GM12878 (cell line): ENCODE measurements at regions not wholly inside any gene's neighbourhood (a gene's known extent, or its start where the extent isn't known, plus 50 kb on each side); places are given as distances from the start of the nearest gene placed in this dataset.

ENCODE experiments used
- BHLHE40 ChIP-seq, 2 experiments: fragments of 450-650 bp in 1 of 2; IDR thresholded peaks; 2 replicates each; pipeline ENCODE4 v1.6.1; 2011 to 2017; ENCODE audit warnings: low read depth in 2 of 2, borderline replicate concordance in 1 of 2, improper control_type of control experiment in 1 of 2, low read length in 1 of 2, mild to moderate bottlenecking in 1 of 2
- CHD1 ChIP-seq: IDR thresholded peaks from 2 replicates; pipeline ENCODE4 v1.6.1; 2012; ENCODE audit warnings: low read depth, low read length, improper control_type of control experiment
- HDAC2 ChIP-seq: fragments of 200-600 bp; sonication (generic); IDR thresholded peaks from 2 replicates; pipeline ENCODE4 v1.6.1; 2017
- JUNB ChIP-seq: IDR thresholded peaks from 2 replicates; pipeline ENCODE4 v1.6.1; 2016; ENCODE audit warnings: antibody characterized with exemption, mild to moderate bottlenecking
- LARP7 ChIP-seq: fragments of 450-650 bp; IDR thresholded peaks from 2 replicates; pipeline ENCODE4 v1.6.1; 2017; ENCODE audit warnings: mild to moderate bottlenecking
- MTA2 ChIP-seq: fragments of 450-650 bp; IDR thresholded peaks from 2 replicates; pipeline ENCODE4 v1.6.1; 2016; ENCODE audit warnings: low read depth, mild to moderate bottlenecking, moderate library complexity
- SMARCA5 ChIP-seq: fragments of 450-650 bp; IDR thresholded peaks from 2 replicates; pipeline ENCODE4 v1.6.1; 2017; ENCODE audit warnings: mild to moderate bottlenecking
- SRF ChIP-seq, 2 experiments: IDR thresholded peaks; 2 replicates each; pipeline ENCODE4 v1.6.1; 2011; ENCODE audit warnings: low read depth in 2 of 2, low read length in 2 of 2, mild to moderate bottlenecking in 1 of 2, moderate library complexity in 1 of 2
- TF ChIP-seq, protein P1 (sequence below): fragments of 450-650 bp; IDR thresholded peaks from 2 replicates; pipeline ENCODE4 v1.6.1; 2017; ENCODE audit warnings: mild to moderate bottlenecking, moderate library complexity
- TF ChIP-seq, protein P2 (sequence below): fragments of 450-650 bp; IDR thresholded peaks from 2 replicates; pipeline ENCODE4 v1.6.1; 2017; ENCODE audit warnings: low read depth, mild to moderate bottlenecking, moderate library complexity

DNA sequence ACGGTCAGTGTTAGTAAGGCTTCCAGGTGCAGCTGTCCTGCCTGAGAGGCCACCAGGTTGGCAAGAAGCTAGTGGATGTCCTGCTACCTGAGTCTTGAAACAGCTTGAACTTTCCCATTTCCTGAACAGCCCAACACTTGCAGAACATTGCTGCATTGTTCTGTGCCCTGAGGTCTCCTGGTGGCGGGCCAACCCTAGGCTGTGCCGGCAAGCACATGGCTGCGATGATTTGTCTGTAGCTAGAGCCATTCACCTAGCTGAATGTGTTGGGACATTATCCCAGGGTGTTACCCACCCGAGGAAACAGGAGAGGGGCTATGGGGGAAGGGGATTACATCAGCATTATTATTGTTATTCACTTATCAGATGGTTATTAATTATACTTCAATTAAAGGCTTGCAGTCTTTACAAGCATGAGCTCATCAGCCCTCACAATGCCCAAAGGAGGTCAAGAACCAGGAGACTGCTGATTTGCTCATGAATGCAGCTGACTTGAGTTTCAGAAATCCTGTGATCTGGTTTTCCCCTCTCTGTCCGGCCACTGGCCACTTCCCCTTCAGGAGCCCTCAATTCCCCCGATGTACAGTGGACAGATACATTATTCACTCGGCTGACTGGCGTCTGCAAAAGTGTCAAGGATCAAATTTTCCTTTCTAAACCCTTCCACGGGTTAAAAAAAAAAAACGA, 187.6 kb upstream of the TSC22D1 start (continued):
- TF ChIP-seq SMARCA5 (no peak), CHD1 (no peak), LARP7 (no peak), SRF (IDR thresholded peaks at IDR 0.05; ENCODE audit: low read depth in 2 of 2, low read length in 2 of 2) (peak in 1 of 2 experiments; percentile 43; a peak in 1 of 4 replicates), JUNB (no peak), BHLHE40 (IDR thresholded peaks at IDR 0.05; ENCODE audit: borderline replicate concordance in 1 of 2, low read depth in 2 of 2, low read length in 1 of 2) (peak in 1 of 2 experiments; percentile 14; a peak in 1 of 4 replicates), MTA2 (peak; percentile 12; the same call in 1 of the 2 replicates), HDAC2 (no peak)
- TF ChIP-seq, protein P1, sequence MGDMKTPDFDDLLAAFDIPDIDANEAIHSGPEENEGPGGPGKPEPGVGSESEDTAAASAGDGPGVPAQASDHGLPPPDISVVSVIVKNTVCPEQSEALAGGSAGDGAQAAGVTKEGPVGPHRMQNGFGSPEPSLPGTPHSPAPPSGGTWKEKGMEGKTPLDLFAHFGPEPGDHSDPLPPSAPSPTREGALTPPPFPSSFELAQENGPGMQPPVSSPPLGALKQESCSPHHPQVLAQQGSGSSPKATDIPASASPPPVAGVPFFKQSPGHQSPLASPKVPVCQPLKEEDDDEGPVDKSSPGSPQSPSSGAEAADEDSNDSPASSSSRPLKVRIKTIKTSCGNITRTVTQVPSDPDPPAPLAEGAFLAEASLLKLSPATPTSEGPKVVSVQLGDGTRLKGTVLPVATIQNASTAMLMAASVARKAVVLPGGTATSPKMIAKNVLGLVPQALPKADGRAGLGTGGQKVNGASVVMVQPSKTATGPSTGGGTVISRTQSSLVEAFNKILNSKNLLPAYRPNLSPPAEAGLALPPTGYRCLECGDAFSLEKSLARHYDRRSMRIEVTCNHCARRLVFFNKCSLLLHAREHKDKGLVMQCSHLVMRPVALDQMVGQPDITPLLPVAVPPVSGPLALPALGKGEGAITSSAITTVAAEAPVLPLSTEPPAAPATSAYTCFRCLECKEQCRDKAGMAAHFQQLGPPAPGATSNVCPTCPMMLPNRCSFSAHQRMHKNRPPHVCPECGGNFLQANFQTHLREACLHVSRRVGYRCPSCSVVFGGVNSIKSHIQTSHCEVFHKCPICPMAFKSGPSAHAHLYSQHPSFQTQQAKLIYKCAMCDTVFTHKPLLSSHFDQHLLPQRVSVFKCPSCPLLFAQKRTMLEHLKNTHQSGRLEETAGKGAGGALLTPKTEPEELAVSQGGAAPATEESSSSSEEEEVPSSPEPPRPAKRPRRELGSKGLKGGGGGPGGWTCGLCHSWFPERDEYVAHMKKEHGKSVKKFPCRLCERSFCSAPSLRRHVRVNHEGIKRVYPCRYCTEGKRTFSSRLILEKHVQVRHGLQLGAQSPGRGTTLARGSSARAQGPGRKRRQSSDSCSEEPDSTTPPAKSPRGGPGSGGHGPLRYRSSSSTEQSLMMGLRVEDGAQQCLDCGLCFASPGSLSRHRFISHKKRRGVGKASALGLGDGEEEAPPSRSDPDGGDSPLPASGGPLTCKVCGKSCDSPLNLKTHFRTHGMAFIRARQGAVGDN: peak; percentile 75
- TF ChIP-seq, protein P2, sequence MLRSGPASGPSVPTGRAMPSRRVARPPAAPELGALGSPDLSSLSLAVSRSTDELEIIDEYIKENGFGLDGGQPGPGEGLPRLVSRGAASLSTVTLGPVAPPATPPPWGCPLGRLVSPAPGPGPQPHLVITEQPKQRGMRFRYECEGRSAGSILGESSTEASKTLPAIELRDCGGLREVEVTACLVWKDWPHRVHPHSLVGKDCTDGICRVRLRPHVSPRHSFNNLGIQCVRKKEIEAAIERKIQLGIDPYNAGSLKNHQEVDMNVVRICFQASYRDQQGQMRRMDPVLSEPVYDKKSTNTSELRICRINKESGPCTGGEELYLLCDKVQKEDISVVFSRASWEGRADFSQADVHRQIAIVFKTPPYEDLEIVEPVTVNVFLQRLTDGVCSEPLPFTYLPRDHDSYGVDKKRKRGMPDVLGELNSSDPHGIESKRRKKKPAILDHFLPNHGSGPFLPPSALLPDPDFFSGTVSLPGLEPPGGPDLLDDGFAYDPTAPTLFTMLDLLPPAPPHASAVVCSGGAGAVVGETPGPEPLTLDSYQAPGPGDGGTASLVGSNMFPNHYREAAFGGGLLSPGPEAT: peak; percentile 54
